ENCODE measurements at regions not wholly inside any gene's neighbourhood (a gene's known extent, or its start where the extent isn't known, plus 50 kb on each side); places are given as distances from the start of the nearest gene placed in this dataset.

DNA sequence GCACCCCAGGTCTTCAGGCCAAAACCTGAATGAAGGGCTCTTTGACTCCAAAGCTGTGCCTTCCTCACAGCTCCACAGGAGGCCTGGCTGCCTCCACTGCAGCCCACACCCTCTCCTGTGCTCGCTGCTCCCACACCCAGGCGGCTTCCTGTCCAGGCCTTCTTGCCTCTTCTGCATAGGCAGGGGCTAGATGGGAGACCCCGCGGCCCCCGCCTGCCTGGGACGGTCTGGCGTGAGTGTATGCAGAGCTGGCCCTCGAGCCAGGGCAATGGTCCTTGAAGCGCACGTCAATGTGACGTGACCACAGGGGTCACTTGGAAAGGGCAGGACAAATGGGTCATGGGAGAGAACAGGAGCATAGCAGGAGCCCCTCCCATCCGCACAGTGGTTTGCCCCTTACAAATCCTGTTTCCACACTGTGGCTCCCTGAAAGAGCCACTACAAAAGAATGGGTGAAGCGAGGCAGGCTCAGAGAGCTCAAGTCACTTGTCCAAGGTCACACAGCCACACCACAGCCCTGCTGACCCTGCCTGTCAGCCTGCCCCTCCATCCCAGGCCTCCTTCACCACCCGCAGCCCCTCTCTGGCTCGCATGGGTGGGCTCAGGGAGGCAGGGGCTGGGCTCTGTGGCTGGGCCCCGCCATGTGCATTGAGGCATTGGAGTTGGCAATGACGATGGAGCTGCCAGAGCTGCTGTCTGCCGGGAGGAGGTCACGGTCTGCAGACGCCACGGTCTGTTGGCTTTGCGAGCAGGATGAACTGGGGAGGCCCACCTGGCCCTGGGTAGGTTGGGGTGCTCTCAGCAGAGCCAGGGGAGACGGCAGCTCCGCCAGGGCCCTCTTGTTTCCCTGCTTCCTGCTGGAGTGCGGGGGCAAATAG, 71.2 kb upstream of the WNT11 start:
- TF ChIP-seq, protein P1, sequence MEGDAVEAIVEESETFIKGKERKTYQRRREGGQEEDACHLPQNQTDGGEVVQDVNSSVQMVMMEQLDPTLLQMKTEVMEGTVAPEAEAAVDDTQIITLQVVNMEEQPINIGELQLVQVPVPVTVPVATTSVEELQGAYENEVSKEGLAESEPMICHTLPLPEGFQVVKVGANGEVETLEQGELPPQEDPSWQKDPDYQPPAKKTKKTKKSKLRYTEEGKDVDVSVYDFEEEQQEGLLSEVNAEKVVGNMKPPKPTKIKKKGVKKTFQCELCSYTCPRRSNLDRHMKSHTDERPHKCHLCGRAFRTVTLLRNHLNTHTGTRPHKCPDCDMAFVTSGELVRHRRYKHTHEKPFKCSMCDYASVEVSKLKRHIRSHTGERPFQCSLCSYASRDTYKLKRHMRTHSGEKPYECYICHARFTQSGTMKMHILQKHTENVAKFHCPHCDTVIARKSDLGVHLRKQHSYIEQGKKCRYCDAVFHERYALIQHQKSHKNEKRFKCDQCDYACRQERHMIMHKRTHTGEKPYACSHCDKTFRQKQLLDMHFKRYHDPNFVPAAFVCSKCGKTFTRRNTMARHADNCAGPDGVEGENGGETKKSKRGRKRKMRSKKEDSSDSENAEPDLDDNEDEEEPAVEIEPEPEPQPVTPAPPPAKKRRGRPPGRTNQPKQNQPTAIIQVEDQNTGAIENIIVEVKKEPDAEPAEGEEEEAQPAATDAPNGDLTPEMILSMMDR (IDR thresholded peaks at IDR 0.05 in 2 of 3, conservative IDR thresholded peaks at IDR 0.05 in 1 of 3; ENCODE audit: control insufficient read depth in 2 of 3, extremely low read depth in 1 of 3, insufficient read depth in 1 of 3, low read depth in 3 of 3, low read length in 3 of 3) = no peak
- TF ChIP-seq RFX5 (IDR thresholded peaks at IDR 0.05; ENCODE audit: low read depth, low read length) = no peak
- TF ChIP-seq, protein P2, sequence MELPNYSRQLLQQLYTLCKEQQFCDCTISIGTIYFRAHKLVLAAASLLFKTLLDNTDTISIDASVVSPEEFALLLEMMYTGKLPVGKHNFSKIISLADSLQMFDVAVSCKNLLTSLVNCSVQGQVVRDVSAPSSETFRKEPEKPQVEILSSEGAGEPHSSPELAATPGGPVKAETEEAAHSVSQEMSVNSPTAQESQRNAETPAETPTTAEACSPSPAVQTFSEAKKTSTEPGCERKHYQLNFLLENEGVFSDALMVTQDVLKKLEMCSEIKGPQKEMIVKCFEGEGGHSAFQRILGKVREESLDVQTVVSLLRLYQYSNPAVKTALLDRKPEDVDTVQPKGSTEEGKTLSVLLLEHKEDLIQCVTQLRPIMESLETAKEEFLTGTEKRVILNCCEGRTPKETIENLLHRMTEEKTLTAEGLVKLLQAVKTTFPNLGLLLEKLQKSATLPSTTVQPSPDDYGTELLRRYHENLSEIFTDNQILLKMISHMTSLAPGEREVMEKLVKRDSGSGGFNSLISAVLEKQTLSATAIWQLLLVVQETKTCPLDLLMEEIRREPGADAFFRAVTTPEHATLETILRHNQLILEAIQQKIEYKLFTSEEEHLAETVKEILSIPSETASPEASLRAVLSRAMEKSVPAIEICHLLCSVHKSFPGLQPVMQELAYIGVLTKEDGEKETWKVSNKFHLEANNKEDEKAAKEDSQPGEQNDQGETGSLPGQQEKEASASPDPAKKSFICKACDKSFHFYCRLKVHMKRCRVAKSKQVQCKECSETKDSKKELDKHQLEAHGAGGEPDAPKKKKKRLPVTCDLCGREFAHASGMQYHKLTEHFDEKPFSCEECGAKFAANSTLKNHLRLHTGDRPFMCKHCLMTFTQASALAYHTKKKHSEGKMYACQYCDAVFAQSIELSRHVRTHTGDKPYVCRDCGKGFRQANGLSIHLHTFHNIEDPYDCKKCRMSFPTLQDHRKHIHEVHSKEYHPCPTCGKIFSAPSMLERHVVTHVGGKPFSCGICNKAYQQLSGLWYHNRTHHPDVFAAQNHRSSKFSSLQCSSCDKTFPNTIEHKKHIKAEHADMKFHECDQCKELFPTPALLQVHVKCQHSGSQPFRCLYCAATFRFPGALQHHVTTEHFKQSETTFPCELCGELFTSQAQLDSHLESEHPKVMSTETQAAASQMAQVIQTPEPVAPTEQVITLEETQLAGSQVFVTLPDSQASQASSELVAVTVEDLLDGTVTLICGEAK (IDR thresholded peaks at IDR 0.05; ENCODE audit: borderline replicate concordance) = no peak
- no peak for TF ChIP-seq POLR2A (IDR thresholded peaks at IDR 0.05; ENCODE audit: low read depth, low read length)
- TF ChIP-seq RAD51 (IDR thresholded peaks at IDR 0.05) = no peak
- TF ChIP-seq RB1 (IDR thresholded peaks at IDR 0.05; ENCODE audit: borderline replicate concordance) = no peak
- TF ChIP-seq NFYB (IDR thresholded peaks at IDR 0.05; ENCODE audit: insufficient read depth, low read depth, low read length) = no peak
- TF ChIP-seq BCL11A (IDR thresholded peaks at IDR 0.05; ENCODE audit: low read depth, low read length) = no peak
- TF ChIP-seq, protein P3, sequence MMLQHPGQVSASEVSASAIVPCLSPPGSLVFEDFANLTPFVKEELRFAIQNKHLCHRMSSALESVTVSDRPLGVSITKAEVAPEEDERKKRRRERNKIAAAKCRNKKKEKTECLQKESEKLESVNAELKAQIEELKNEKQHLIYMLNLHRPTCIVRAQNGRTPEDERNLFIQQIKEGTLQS (IDR thresholded peaks at IDR 0.05; ENCODE audit: borderline replicate concordance, extremely low read depth, low read depth, low read length) = no peak
- TF ChIP-seq, protein P4, sequence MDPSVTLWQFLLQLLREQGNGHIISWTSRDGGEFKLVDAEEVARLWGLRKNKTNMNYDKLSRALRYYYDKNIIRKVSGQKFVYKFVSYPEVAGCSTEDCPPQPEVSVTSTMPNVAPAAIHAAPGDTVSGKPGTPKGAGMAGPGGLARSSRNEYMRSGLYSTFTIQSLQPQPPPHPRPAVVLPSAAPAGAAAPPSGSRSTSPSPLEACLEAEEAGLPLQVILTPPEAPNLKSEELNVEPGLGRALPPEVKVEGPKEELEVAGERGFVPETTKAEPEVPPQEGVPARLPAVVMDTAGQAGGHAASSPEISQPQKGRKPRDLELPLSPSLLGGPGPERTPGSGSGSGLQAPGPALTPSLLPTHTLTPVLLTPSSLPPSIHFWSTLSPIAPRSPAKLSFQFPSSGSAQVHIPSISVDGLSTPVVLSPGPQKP (IDR thresholded peaks at IDR 0.05; ENCODE audit: low read depth, low read length) = no peak
- TF ChIP-seq EZH2 (IDR thresholded peaks at IDR 0.05; ENCODE audit: borderline replicate concordance, control insufficient read depth, low read depth, low read length) = no peak
- TF ChIP-seq ESRRA (IDR thresholded peaks at IDR 0.05; ENCODE audit: low read length) = no peak
- no peak for TF ChIP-seq NFIC (IDR thresholded peaks at IDR 0.05; ENCODE audit: low read depth, low read length)
- TF ChIP-seq WRNIP1 (IDR thresholded peaks at IDR 0.05; ENCODE audit: borderline replicate concordance, low read depth, low read length) = no peak
